K562 (cell line): ENCODE measurements at regions not wholly inside any gene's neighbourhood (a gene's known extent, or its start where the extent isn't known, plus 50 kb on each side); places are given as distances from the start of the nearest gene placed in this dataset.

Source experiments
- CBFA2T2 ChIP-seq: fragments of 450-650 bp; conservative IDR thresholded peaks from 2 replicates; pipeline ENCODE4 v1.6.1; 2017; ENCODE audit warnings: mild to moderate bottlenecking
- CREM ChIP-seq: IDR thresholded peaks from 2 replicates; pipeline ENCODE4 v1.6.1; 2014; ENCODE audit warnings: antibody characterized with exemption, low read depth
- DEAF1 ChIP-seq: fragments of 450-650 bp; formaldehyde crosslinking; IDR thresholded peaks from 2 replicates; pipeline ENCODE4 v1.4.0; 2020; ENCODE audit warnings: mild to moderate bottlenecking, moderate library complexity
- FIP1L1 ChIP-seq: fragments of 200-400 bp; formaldehyde crosslinking; IDR thresholded peaks from 2 replicates; pipeline ENCODE4 v1.6.1; 2018; ENCODE audit warnings: mild to moderate bottlenecking, low read depth, low read length; ENCODE audit not compliant: poor library complexity, severe bottlenecking
- GATAD2A ChIP-seq: fragments of 450-650 bp; IDR thresholded peaks from 2 replicates; pipeline ENCODE4 v1.6.1; 2017
- HDAC3 ChIP-seq: fragments of 450-650 bp; IDR thresholded peaks from 2 replicates; pipeline ENCODE4 v1.6.1; 2018; ENCODE audit warnings: borderline replicate concordance, mild to moderate bottlenecking, moderate library complexity; ENCODE audit not compliant: partially characterized antibody
- HDAC6 ChIP-seq: IDR thresholded peaks from 2 replicates; pipeline ENCODE4 v1.6.1; 2012; ENCODE audit warnings: low read depth, mild to moderate bottlenecking, control low read depth, inconsistent platforms, low read length, moderate library complexity
- HMGN3 ChIP-seq: IDR thresholded peaks from 2 replicates; pipeline ENCODE4 v1.6.1; 2011; ENCODE audit warnings: borderline replicate concordance, low read depth, mild to moderate bottlenecking, mixed read lengths, low read length; ENCODE audit not compliant: insufficient read length; ENCODE audit errors: extremely low read depth
- ILK ChIP-seq: fragments of 450-650 bp; IDR thresholded peaks from 2 replicates; pipeline ENCODE4 v1.6.1; 2016; ENCODE audit warnings: missing genetic modification characterization, low read depth, mild to moderate bottlenecking, missing compliant biosample characterization, moderate library complexity, borderline replicate concordance
- JUNB ChIP-seq: fragments of 450-650 bp; formaldehyde crosslinking; conservative IDR thresholded peaks from 2 replicates; pipeline ENCODE4 v1.4.0; 2020; ENCODE audit warnings: mild to moderate bottlenecking
- MCM7 ChIP-seq, 2 experiments: fragments of 450-650 bp; IDR thresholded peaks; 2 replicates each; pipeline ENCODE4 v1.6.1; 2016 to 2018
- MED1 ChIP-seq: sonication (generic); formaldehyde crosslinking; IDR thresholded peaks from 2 replicates; pipeline ENCODE4 v1.8.1; 2023; ENCODE audit warnings: missing genetic modification reagents, borderline replicate concordance
- NFYB ChIP-seq: IDR thresholded peaks from 2 replicates; pipeline ENCODE4 v1.6.1; 2011; ENCODE audit warnings: mild to moderate bottlenecking, moderate library complexity; ENCODE audit not compliant: insufficient read length; ENCODE audit errors: extremely low read depth
- NKRF ChIP-seq: fragments of 450-650 bp; IDR thresholded peaks from 2 replicates; pipeline ENCODE4 v1.6.1; 2016; ENCODE audit warnings: borderline replicate concordance
- RBM22 ChIP-seq: fragments of 200-400 bp; formaldehyde crosslinking; IDR thresholded peaks from 2 replicates; pipeline ENCODE4 v1.6.1; 2018; ENCODE audit warnings: low read length, low read depth; ENCODE audit not compliant: poor library complexity, severe bottlenecking
- U2AF2 ChIP-seq: fragments of 200-400 bp; formaldehyde crosslinking; optimal IDR thresholded peaks from 2 replicates; pipeline ENCODE3; 2017; ENCODE audit warnings: low read depth, mild to moderate bottlenecking, low read length
- ZEB2 ChIP-seq: fragments of 450-650 bp; IDR thresholded peaks from 2 replicates; pipeline ENCODE4 v1.6.1; 2016
- ZNF232 ChIP-seq: sonication (generic); formaldehyde crosslinking; IDR thresholded peaks from 2 replicates; pipeline ENCODE4 v1.8.0; 2022; ENCODE audit warnings: mild to moderate bottlenecking, missing genetic modification reagents
- ZNF589 ChIP-seq: fragments of 200-800 bp; sonication (Bioruptor generic); IDR thresholded peaks from 2 replicates; pipeline ENCODE4 v1.6.1; 2016; ENCODE audit warnings: low read depth, missing genetic modification characterization, missing compliant biosample characterization
- ZNF699 ChIP-seq: fragments of 250-450 bp; sonication (Bioruptor Pico); IDR thresholded peaks from 2 replicates; pipeline ENCODE4 v1.8.0; 2021; ENCODE audit warnings: mild to moderate bottlenecking, moderate library complexity; ENCODE audit not compliant: insufficient replicate concordance
- TF ChIP-seq, protein P1 (sequence below): fragments of 200-800 bp; sonication (Bioruptor generic); IDR thresholded peaks from 2 replicates; pipeline ENCODE4 v1.6.1; 2017; ENCODE audit warnings: missing genetic modification characterization, missing compliant biosample characterization
- TF ChIP-seq, protein P2 (sequence below): conservative IDR thresholded peaks from 2 replicates; pipeline ENCODE4 v1.6.1; 2011; ENCODE audit warnings: low read depth, mild to moderate bottlenecking, low read length; ENCODE audit not compliant: control insufficient read depth

- no peak for TF ChIP-seq ILK (tag)
- peak; percentile 30; the same call in 1 of the 2 replicates for TF ChIP-seq NKRF
- TF ChIP-seq, protein P1, sequence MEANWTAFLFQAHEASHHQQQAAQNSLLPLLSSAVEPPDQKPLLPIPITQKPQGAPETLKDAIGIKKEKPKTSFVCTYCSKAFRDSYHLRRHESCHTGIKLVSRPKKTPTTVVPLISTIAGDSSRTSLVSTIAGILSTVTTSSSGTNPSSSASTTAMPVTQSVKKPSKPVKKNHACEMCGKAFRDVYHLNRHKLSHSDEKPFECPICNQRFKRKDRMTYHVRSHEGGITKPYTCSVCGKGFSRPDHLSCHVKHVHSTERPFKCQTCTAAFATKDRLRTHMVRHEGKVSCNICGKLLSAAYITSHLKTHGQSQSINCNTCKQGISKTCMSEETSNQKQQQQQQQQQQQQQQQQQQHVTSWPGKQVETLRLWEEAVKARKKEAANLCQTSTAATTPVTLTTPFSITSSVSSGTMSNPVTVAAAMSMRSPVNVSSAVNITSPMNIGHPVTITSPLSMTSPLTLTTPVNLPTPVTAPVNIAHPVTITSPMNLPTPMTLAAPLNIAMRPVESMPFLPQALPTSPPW (CRISPR knock-in tag) = no peak; the same call in 1 of the 2 replicates
- no peak for TF ChIP-seq JUNB (CRISPR knock-in tag)
- TF ChIP-seq HDAC6 = no peak
- 0 out of 2 replicates have a peak, but pooled peaks have one; percentile 6 for TF ChIP-seq CREM
- no peak for TF ChIP-seq ZNF232 (CRISPR knock-in tag)
- no peak for TF ChIP-seq U2AF2
- no peak for TF ChIP-seq RBM22
- TF ChIP-seq, protein P2, sequence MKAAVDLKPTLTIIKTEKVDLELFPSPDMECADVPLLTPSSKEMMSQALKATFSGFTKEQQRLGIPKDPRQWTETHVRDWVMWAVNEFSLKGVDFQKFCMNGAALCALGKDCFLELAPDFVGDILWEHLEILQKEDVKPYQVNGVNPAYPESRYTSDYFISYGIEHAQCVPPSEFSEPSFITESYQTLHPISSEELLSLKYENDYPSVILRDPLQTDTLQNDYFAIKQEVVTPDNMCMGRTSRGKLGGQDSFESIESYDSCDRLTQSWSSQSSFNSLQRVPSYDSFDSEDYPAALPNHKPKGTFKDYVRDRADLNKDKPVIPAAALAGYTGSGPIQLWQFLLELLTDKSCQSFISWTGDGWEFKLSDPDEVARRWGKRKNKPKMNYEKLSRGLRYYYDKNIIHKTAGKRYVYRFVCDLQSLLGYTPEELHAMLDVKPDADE = no peak
- TF ChIP-seq FIP1L1 = no peak
- 0 out of 4 replicates have a peak, but pooled peaks of 1 of the 2 experiments have one; percentile 66 for TF ChIP-seq MCM7 (IDR thresholded peaks at IDR 0.05)
- peak; percentile 49; the same call in 1 of the 2 replicates for TF ChIP-seq ZNF589 (CRISPR knock-in tag)
- TF ChIP-seq DEAF1 = no peak
- no peak for TF ChIP-seq MED1 (CRISPR knock-in tag)
- TF ChIP-seq GATAD2A = peak; percentile 91; the same call in 1 of the 2 replicates
- TF ChIP-seq NFYB = no peak
- TF ChIP-seq CBFA2T2 = peak; percentile 69; the same call in 1 of the 2 replicates
- peak; percentile 72 for TF ChIP-seq ZEB2
- no peak for TF ChIP-seq ZNF699
- TF ChIP-seq HDAC3 = no peak
- TF ChIP-seq HMGN3 = no peak
Measured at GRCh38 chr7:138400400-138400886, 59.6 kb upstream of the TRIM24 start (continued).
